ENCODE measurements at regions not wholly inside any gene's neighbourhood (a gene's known extent, or its start where the extent isn't known, plus 50 kb on each side); places are given as distances from the start of the nearest gene placed in this dataset.

DNA sequence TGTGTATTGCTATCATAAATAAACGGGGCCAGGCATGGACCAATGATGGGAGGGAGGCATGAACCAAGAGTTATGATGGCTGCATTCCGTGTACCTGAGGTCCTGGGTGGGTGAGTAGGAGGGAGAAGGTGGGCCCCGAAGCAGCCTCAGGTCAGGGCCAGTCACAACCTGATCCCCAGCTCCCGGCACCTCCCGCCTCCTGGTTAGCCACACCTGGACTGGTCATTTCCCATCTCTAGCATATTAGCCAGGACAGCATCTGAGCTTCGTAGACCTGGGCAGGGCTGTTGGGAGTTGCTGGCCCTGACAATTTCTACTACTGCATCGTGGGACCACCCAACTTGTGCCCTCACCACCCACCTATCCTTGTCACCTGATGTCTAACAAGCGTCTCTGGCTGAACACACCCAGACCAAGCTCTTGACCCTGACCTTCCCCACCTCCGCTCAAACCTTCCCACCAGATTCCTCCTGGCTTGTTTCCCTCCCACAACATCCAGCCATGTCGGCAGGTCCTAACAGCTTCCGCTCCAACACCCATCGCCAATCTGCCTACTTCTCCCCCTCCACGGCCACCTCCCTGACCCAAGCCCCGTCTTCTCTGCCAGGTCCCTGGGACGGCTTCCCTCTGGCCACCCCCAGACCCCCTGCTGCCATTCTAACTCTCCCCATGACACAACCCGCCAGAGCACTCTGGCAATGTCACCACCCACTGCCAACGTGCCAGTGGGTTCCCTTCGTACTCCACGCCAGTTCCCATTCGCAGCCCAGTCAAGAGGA lies 133.8 kb upstream of the IQSEC1 start:
- Histone ChIP-seq H3K4me1 (ENCODE audit: control insufficient read depth, low read length) (no peaks in the 10 kb centered on the region), H3K27me3 (ENCODE audit: control insufficient read depth, low read length) (no peaks in the 10 kb centered on the region), H3K9me2 (replicated peaks; ENCODE audit: control insufficient read depth, low read length) (no peaks in the 10 kb centered on the region), H3K79me2 (ENCODE audit: control insufficient read depth, low read length) (no peaks in the 10 kb centered on the region), H3K27ac (ENCODE audit: low read depth, low read length) (no peak overlapping the region), H4K20me1 (ENCODE audit: control insufficient read depth, insufficient read depth, low read depth, low read length) (no peaks in the 10 kb centered on the region), H3K36me3 (ENCODE audit: control insufficient read depth, low read length) (no peaks in the 10 kb centered on the region), H3K4me2 (ENCODE audit: low read length) (no peak overlapping the region), H3F3A (ENCODE audit: control insufficient read depth, insufficient read depth) (no peaks in the 10 kb centered on the region), H3K9me3 (ENCODE audit: control insufficient read depth, insufficient read depth, low read length) (no peaks in the 10 kb centered on the region), H3K4me3 (ENCODE audit: low read length) (no peak overlapping the region)
- TF ChIP-seq EZH2phosphoT487 (IDR thresholded peaks at IDR 0.05; ENCODE audit: borderline replicate concordance, low read length) = no peak
- TF ChIP-seq, protein P1, sequence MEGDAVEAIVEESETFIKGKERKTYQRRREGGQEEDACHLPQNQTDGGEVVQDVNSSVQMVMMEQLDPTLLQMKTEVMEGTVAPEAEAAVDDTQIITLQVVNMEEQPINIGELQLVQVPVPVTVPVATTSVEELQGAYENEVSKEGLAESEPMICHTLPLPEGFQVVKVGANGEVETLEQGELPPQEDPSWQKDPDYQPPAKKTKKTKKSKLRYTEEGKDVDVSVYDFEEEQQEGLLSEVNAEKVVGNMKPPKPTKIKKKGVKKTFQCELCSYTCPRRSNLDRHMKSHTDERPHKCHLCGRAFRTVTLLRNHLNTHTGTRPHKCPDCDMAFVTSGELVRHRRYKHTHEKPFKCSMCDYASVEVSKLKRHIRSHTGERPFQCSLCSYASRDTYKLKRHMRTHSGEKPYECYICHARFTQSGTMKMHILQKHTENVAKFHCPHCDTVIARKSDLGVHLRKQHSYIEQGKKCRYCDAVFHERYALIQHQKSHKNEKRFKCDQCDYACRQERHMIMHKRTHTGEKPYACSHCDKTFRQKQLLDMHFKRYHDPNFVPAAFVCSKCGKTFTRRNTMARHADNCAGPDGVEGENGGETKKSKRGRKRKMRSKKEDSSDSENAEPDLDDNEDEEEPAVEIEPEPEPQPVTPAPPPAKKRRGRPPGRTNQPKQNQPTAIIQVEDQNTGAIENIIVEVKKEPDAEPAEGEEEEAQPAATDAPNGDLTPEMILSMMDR (IDR thresholded peaks at IDR 0.05; ENCODE audit: low read depth, low read length, poor library complexity, severe bottlenecking) = no peak

DNA sequence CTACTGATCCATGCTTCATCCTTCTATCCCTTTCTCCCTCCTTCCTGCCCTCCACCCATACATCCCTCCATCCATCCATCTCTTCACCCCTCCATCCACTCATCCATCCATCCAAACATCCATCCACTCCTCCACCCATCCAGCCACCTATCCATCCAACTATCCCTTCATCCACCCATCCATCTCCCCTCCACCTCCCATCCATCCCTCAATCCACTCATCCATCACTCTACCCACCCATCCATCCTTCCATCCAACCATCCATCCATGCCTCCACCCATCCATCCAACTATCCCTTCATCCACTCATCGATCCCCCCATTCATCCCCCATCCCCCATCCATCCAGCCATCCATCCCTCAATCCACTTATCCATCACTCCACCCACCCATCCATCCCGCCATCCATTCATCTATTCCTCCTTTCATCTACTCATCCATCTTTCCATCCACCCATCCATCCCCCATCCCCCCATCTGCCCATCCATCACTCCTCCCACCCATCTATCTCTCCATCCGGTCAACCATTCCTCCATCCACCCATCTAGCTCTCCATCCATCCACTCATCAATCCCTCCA lies 132.4 kb upstream of the IQSEC1 start:
- H4K20me1 ChIP-seq (ENCODE audit: control insufficient read depth, insufficient read depth, low read depth, low read length) = no peaks in the 10 kb centered on the region
- no peak overlapping the region for H3K4me2 ChIP-seq (ENCODE audit: low read length)
- H3K79me2 ChIP-seq (ENCODE audit: control insufficient read depth, low read length) = no peaks in the 10 kb centered on the region
- no peaks in the 10 kb centered on the region for H3K4me1 ChIP-seq (ENCODE audit: control insufficient read depth, low read length)
- no peaks in the 10 kb centered on the region for H3K27me3 ChIP-seq (ENCODE audit: control insufficient read depth, low read length)
- no peak for TF ChIP-seq EZH2phosphoT487 (IDR thresholded peaks at IDR 0.05; ENCODE audit: borderline replicate concordance, low read length)
- TF ChIP-seq, protein P1 (IDR thresholded peaks at IDR 0.05; ENCODE audit: low read depth, low read length, poor library complexity, severe bottlenecking) = no peak
- no peaks in the 10 kb centered on the region for H3K9me2 ChIP-seq (replicated peaks; ENCODE audit: control insufficient read depth, low read length)
- no peak overlapping the region for H3K27ac ChIP-seq (ENCODE audit: low read depth, low read length)
- no peaks in the 10 kb centered on the region for H3K36me3 ChIP-seq (ENCODE audit: control insufficient read depth, low read length)
- no peaks in the 10 kb centered on the region for H3F3A ChIP-seq (ENCODE audit: control insufficient read depth, insufficient read depth)
- H3K4me3 ChIP-seq (ENCODE audit: low read length) = no peak overlapping the region
- no peaks in the 10 kb centered on the region for H3K9me3 ChIP-seq (ENCODE audit: control insufficient read depth, insufficient read depth, low read length)

DNA sequence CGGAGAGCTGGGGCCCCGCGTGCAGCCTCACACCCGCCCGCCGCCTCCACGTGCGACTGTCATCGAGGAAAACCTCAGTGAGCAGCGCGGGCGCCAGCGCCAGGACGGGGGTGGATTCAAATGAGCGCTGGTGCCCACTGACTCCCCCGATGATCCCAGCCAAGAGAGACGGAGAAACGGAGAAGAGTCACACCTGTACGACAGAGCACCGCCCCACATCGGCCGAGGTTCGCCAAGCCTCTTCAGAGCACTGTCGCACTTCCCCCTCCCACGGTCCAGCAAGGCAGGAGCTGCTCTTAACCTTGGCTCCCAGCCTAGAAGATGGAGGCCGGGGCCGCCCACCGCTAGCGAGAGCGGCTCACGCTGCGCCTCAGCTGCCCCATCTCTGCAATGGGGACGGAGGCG lies 130.9 kb upstream of the IQSEC1 start:
- no peak overlapping the region for H3K4me2 ChIP-seq (ENCODE audit: low read length)
- no peaks in the 10 kb centered on the region for H4K20me1 ChIP-seq (ENCODE audit: control insufficient read depth, insufficient read depth, low read depth, low read length)
- H3F3A ChIP-seq (ENCODE audit: control insufficient read depth, insufficient read depth) = no peaks in the 10 kb centered on the region
- H3K4me1 ChIP-seq (ENCODE audit: control insufficient read depth, low read length) = no peaks in the 10 kb centered on the region
- H3K27ac ChIP-seq (ENCODE audit: low read depth, low read length) = no peak overlapping the region
- TF ChIP-seq, protein P1 (IDR thresholded peaks at IDR 0.05; ENCODE audit: low read depth, low read length, poor library complexity, severe bottlenecking) = no peak
- TF ChIP-seq EZH2phosphoT487 (IDR thresholded peaks at IDR 0.05; ENCODE audit: borderline replicate concordance, low read length) = no peak
- H3K4me3 ChIP-seq (ENCODE audit: low read length) = no peak overlapping the region
- H3K36me3 ChIP-seq (ENCODE audit: control insufficient read depth, low read length) = no peaks in the 10 kb centered on the region
- no peaks in the 10 kb centered on the region for H3K27me3 ChIP-seq (ENCODE audit: control insufficient read depth, low read length)
- H3K9me3 ChIP-seq (ENCODE audit: control insufficient read depth, insufficient read depth, low read length) = no peaks in the 10 kb centered on the region
- no peaks in the 10 kb centered on the region for H3K79me2 ChIP-seq (ENCODE audit: control insufficient read depth, low read length)
- no peaks in the 10 kb centered on the region for H3K9me2 ChIP-seq (replicated peaks; ENCODE audit: control insufficient read depth, low read length)
